ENCODE measurements at regions not wholly inside any gene's neighbourhood (a gene's known extent, or its start where the extent isn't known, plus 50 kb on each side); places are given as distances from the start of the nearest gene placed in this dataset.
A peak's percentile ranks its signal among the peaks of the same experiment; 100 is the strongest.

- peak; percentile 23 for DNase-seq (ENCODE audit: low read depth, low spot score)
These were observed 388.0 kb upstream of the ZNF608 start for GRCh38 chr5:125134216-125135081.

- no peak for DNase-seq (ENCODE audit: low read depth, low spot score)
These were observed 391.1 kb upstream of the ZNF608 start for GRCh38 chr5:125137535-125137934.

- no peak for DNase-seq (ENCODE audit: low read depth, low spot score)
These were observed 391.8 kb upstream of the ZNF608 start for GRCh38 chr5:125138266-125138665.

GRCh38 chr5:125139590-125139989 lies 393.2 kb upstream of the ZNF608 start:
- DNase-seq (ENCODE audit: low read depth, low spot score) = no peak

GRCh38 chr5:125140220-125140619 lies 393.8 kb upstream of the ZNF608 start:
- no peak for DNase-seq (ENCODE audit: low read depth, low spot score)

- no peak for DNase-seq (ENCODE audit: low read depth, low spot score)
These were observed 394.4 kb upstream of the ZNF608 start for GRCh38 chr5:125140855-125141254.

- DNase-seq (ENCODE audit: low read depth, low spot score) = no peak
These were observed 396.0 kb upstream of the ZNF608 start for GRCh38 chr5:125142458-125142857.

- DNase-seq (ENCODE audit: low read depth, low spot score) = no peak
These were observed 396.6 kb upstream of the ZNF608 start for GRCh38 chr5:125143011-125143410.

GRCh38 chr5:125148076-125148475 lies 401.6 kb upstream of the ZNF608 start:
- DNase-seq (ENCODE audit: low read depth, low spot score) = no peak

- no peak for DNase-seq (ENCODE audit: low read depth, low spot score)
These were observed 402.3 kb upstream of the ZNF608 start for GRCh38 chr5:125148706-125149105.

- no peak for DNase-seq (ENCODE audit: low read depth, low spot score)
These were observed 402.7 kb upstream of the ZNF608 start for GRCh38 chr5:125149110-125149509.

- no peak for DNase-seq (ENCODE audit: low read depth, low spot score)
These were observed 403.1 kb upstream of the ZNF608 start for GRCh38 chr5:125149527-125149926.

GRCh38 chr5:125150041-125150669 lies 403.7 kb upstream of the ZNF608 start:
- DNase-seq (ENCODE audit: low read depth, low spot score) = no peak

GRCh38 chr5:125151150-125151900 lies 404.9 kb upstream of the ZNF608 start:
- no peak for DNase-seq (ENCODE audit: low read depth, low spot score)

GRCh38 chr5:125152044-125152443 lies 405.6 kb upstream of the ZNF608 start:
- no peak for DNase-seq (ENCODE audit: low read depth, low spot score)

GRCh38 chr5:125152461-125153189 lies 406.2 kb upstream of the ZNF608 start:
- DNase-seq (ENCODE audit: low read depth, low spot score) = no peak

- DNase-seq (ENCODE audit: low read depth, low spot score) = no peak
These were observed 406.8 kb upstream of the ZNF608 start for GRCh38 chr5:125153231-125153630.

GRCh38 chr5:125154301-125155110 lies 408.1 kb upstream of the ZNF608 start:
- no peak for DNase-seq (ENCODE audit: low read depth, low spot score)

- DNase-seq (ENCODE audit: low read depth, low spot score) = no peak
These were observed 414.5 kb upstream of the ZNF608 start for GRCh38 chr5:125160787-125161502.

- no peak for DNase-seq (ENCODE audit: low read depth, low spot score)
These were observed 416.3 kb upstream of the ZNF608 start for GRCh38 chr5:125162714-125163113.
